HCEC 1CT (cell line): ENCODE measurements at regions not wholly inside any gene's neighbourhood (a gene's known extent, or its start where the extent isn't known, plus 50 kb on each side); places are given as distances from the start of the nearest gene placed in this dataset.

Source experiments
- DNase-seq: peaks from one replicate; pipeline ENCODE4 v3.0.0-alpha.2; 2017

DNA sequence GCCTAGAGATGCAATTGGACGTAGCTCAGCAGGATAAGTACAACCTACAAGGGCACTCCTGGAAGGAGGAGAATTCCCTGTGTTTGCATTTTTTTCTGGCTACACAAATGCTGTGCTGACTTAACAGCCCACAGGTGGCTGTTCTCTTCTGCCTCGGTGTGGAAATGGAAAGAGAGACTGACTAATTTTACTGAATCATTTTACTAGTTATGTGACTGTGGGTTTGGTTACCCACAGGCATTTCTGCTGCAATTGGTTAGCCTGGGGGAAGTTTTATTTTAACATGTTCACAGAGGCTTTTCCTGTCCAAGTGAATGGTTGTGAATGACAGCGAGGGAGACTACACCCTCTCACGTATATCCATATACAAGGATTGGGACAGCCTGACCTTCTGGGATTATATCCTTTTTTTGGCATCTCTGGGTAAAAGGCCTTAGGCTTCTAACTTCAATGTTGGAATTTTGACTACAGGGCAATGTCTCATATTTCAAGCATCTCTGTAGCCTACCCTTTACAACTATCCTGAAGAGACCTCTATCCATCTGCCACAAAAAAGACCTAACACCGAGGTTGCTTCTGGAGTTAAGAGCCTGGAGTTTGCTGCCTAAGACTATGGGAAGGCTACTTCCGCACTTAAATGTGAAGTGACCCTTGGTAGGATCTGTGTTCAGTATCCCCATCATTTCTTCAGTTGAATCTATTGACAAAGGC, 67.2 kb upstream of the TP63 start:
- DNase-seq, result peak; percentile 94

DNA sequence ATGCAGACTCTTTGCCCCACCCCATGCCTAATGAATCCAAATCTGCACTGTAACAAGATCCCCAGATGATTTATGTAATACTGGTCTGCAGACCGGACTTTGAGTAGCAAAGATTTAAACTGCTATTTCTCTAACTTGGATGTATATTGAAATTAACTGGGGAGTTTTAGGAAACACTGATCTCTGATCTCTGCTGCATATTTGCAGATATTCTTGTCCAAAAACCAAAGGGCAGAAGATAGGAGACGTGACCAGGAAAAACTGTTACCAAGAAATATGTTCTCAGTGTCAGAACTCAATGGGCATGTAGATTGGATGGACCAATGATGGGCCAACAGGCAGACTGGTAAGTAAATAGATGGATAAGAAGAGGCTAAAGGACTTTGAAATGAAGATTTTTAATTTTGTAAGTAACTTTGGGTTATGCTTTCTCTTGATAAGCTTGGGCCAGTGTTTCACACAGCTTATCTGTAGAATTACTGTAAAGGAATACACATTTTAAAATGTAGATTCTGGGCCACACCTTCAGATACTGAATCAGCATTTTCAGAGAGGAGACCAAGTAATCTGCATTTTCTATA, 64.5 kb upstream of the TP63 start:
- DNase-seq, result no peak

DNA sequence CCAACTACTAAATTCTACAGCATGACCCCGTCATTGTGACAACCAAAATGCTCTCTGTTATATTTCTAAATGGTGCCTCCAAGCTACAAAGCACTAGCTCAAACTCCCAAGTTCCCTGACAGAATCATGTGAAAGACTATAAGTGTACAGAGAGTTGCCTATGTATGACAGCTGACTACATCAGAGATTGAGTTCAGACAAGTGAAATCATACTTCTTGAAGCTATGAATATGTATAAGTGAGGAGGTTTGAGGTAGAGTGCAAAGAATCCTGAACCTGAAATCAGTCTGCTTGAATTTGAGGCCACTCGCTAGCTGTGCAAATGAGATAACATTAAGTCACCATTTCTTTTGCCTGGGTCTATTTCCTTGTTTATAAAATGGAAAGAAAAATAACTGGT, 63.9 kb upstream of the TP63 start:
- DNase-seq, result no peak

DNA sequence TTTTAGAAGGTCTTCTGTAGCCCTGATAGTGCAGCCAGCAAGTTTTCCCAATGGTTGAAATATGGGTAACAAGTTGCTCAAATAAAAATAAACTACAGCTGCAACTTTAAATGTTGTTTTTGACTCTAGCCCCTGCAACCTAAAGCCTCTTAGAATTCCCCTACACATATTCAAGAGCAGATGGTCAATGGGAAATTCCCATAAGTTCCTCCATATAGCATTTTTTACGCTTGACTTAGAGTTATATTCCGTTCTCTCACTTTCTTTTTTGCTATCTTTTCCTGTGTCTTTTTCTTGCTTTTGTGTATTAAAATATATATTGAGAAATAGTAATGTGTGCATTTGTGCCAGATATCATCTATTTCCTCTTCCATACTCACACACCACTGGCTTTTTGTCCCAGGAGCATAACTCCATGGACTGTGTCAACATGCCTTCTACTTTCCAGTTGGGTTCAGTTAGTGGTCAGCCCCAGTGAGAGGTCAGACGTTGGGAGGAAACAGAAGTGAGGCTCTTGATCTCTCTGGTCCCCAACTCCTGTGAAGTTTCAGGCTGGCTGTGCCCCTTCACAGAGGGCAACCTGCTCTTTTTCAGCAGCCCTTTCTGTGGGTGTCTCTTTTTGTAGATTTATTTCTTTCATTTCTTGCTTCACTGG, 63.3 kb upstream of the TP63 start:
- DNase-seq, result no peak

DNA sequence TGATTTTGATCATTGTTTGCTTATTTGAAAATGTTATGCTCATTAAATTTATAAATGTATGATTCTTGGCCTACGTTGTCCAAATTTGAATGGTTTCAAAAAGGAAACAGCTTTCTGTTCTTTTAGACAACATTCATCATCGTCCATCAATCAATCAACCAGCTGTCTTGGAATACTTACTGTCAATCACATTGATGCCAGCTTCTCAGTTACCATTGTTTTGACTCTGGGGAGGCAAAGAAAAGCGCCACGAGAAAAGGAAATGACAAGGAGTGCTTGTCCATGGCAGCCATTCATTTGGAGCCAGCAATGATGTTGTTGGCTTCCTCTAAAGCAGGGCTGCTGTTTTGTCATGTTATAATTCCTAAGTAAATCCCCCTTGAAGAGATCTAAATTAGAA, 62.2 kb upstream of the TP63 start:
- no peak for DNase-seq

DNA sequence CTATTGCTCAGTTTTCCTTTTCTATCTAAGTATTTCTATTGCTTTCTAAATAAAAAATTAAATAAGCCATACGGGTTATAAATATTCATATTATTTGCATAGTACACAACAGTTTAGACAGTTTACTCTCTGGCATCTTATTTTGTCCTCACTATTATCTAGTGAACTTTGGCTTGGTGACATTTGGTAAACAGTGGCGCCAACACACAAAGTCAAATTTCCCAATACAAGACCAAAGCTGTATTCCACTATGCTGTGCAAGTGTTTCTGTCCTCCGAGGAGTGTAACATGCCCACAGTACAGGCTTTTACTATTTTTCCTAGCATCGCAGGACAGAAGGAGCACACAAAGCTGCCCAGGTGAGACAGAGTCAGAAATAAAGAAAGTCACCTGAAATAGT, 61.7 kb upstream of the TP63 start:
- no peak for DNase-seq

DNA sequence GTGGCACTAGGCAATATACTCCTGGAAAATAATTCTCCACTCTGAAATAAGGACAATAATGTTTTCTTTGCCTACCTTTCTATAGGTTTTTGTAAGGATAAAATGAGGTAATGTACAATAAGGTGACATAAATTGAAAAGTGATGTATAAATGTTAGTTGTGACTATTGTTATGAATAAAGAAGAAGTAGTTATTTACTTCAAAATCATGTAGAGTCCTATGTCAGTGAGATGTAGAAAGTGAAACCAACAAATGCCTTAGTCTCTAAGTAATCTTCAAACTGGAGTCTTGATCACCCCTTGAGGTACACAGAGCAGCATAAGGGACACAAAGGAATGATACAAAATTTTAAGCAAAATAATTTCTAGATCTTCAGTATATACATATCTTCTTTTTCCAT, 60.3 kb upstream of the TP63 start:
- DNase-seq, result no peak

DNA sequence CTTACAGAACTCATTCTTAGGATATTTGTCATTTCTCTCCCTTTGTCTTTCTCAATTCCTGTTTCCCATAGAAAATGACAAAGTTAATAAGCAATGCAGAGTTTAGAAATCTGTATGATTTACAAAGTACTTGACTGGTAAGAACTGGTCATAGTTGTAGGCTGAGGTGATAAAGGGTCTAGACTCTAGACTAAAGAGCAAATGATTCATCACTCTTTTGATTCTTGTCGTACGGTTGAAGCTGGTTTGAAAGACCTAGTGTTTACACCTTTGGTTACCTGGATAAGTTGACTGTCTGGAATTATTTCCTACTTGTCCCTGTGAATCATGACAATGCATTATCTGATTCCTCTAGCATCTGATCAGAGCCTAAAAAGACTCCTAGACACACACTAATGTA, 58.9 kb upstream of the TP63 start:
- DNase-seq, result peak; percentile 50

DNA sequence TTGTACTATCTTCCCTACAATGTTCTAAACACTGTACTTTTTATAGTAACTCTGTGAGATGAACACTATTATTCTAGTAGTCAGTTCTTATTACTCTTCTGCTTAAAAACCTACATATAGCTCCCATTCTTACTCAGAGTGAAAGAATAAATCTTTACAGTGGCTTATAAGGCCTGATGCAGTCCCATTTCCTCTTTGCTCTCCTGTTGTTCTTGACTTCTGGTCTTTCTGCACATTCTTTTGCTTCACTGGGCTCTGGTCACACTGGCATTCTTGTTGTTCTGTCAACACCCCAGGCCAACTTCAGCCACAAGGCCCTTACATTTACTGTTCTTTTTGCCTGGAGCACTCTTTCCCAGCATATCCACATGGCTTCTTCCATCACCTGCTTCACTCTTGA, 58.2 kb upstream of the TP63 start:
- no peak for DNase-seq

DNA sequence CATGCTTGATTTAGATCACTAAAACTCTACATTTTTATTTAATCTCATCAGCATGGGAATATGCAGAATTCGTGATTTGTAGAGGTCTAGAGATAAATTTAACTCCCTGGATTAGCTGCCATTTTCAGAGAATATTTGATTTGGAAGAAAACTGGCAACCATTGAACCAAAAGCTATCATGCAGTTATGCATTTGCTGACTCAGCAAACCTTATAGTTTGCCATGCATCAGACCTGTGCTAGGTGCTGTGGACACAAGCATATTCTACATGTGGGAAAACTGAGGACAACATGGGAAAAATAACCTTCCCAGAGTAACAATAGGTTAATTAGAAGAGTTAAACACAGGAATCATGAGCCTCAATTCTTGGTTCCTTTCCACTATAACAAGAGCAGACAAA, 54.7 kb upstream of the TP63 start:
- DNase-seq, result no peak

DNA sequence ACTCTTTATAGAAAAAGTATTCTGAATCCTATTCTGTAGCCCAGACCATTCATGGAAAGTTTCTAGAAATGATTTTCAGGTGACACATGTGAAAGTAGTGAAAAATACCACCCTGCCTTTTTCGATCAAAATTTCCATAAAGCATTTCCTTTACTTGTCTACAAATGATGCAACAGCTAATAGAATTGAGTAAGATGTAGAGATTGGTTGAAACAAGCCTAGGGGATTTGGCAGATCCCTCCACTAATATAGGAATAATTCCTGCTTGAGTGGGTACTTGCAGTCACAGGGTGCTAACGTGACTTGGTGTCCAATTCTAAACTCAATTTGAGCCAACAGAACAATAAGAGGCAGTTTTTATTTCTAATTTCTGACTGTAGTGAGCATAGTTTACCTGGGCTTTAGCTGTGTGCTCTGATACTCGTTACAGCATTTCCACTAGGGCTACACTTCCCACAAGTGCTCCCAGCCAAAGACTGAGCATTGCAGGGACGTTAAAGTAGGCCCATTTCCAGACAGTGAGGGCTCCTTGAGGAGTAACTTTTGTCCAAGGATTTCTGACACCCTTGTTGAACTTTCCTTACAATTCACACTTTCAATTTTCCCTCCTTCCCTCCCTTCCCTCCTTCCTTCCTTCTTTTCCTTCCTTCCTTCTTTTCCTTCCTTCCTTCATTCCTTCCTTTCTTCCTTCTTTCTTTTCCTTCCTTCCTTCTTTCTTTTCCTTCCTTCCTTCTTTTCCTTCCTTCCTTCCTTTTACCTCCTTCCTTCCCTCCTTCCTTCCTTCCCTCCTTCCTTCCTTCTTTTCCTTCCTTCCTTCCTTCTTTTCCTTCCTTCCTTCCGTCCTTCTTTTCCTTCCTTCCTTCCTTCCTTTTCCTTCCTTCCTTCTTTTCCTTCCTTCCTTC, 53.9 kb upstream of the TP63 start:
- no peak for DNase-seq

DNA sequence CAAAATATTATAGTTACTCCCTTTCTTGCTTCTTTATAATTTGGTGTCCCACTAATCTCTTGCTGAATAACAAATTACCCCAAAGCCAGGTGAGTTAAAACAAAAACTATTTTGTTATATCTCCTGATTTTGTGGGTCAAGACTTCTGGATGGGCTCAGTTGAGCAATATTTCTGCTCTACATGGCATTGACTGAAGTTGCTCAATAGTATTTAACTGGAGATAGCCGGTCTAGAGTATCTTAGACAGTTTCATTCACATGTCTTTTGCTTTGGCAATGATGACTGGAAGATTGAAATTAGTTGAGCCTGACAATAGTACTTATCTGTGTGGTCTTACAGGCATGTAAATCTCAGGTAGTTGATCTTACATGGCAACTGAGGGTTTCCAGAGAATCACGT, 51.0 kb upstream of the TP63 start:
- DNase-seq, result no peak
